MM.1S (cell line): ENCODE measurements at regions not wholly inside any gene's neighbourhood (a gene's known extent, or its start where the extent isn't known, plus 50 kb on each side); places are given as distances from the start of the nearest gene placed in this dataset.

ENCODE experiments used
- DNase-seq: peaks from one replicate; pipeline ENCODE4 v3.0.0-alpha.2; 2015
- H2AFZ ChIP-seq: fragments of 300-600 bp; sonication (generic); 2 replicates; pipeline ENCODE4 v1.6.0; 2016; ENCODE audit warnings: antibody characterized with exemption, low read length
- H3F3A ChIP-seq: fragments of 300-600 bp; sonication (generic); 2 replicates; pipeline ENCODE4 v1.6.1; 2016; ENCODE audit warnings: mild to moderate bottlenecking, antibody characterized with exemption, low read length, moderate library complexity, mixed read lengths; ENCODE audit not compliant: insufficient read depth
- H3K27ac ChIP-seq: fragments of 300-600 bp; sonication (generic); 2 replicates; pipeline ENCODE4 v1.5.1; 2016; ENCODE audit warnings: mild to moderate bottlenecking, low read length
- H3K27me3 ChIP-seq: fragments of 300-600 bp; sonication (generic); replicated peaks from 2 replicates; pipeline ENCODE4 v1.6.0; 2016; ENCODE audit warnings: low read length; ENCODE audit not compliant: insufficient read depth
- H3K36me3 ChIP-seq: fragments of 300-600 bp; sonication (generic); replicated peaks from 2 replicates; pipeline ENCODE4 v1.6.1; 2016; ENCODE audit warnings: mild to moderate bottlenecking, low read length, mixed read lengths; ENCODE audit not compliant: insufficient read depth
- H3K4me1 ChIP-seq: fragments of 300-600 bp; sonication (generic); 2 replicates; pipeline ENCODE4 v1.6.1; 2016; ENCODE audit warnings: low read length, mixed read lengths
- H3K4me2 ChIP-seq: fragments of 300-600 bp; sonication (generic); 2 replicates; pipeline ENCODE4 v1.6.0; 2016; ENCODE audit warnings: low read depth, low read length
- H3K4me3 ChIP-seq: fragments of 300-600 bp; sonication (generic); 2 replicates; pipeline ENCODE4 v1.5.1; 2016; ENCODE audit warnings: low read length, mixed read lengths
- H3K79me2 ChIP-seq: fragments of 300-600 bp; sonication (generic); 2 replicates; pipeline ENCODE4 v1.6.1; 2016; ENCODE audit warnings: mixed run types, low read length, mixed read lengths
- H3K9ac ChIP-seq: fragments of 300-600 bp; sonication (generic); 2 replicates; pipeline ENCODE4 v1.6.1; 2016; ENCODE audit warnings: low read length, mixed read lengths
- H3K9me2 ChIP-seq: fragments of 300-600 bp; sonication (generic); replicated peaks from 2 replicates; pipeline ENCODE4 v1.6.1; 2016; ENCODE audit warnings: mild to moderate bottlenecking, low read length, mixed read lengths; ENCODE audit not compliant: insufficient read depth
- H3K9me3 ChIP-seq: fragments of 300-600 bp; sonication (generic); replicated peaks from 2 replicates; pipeline ENCODE4 v1.6.1; 2016; ENCODE audit warnings: mild to moderate bottlenecking, low read length, mixed read lengths; ENCODE audit not compliant: insufficient read depth
- H4K20me1 ChIP-seq: fragments of 300-600 bp; sonication (generic); 2 replicates; pipeline ENCODE4 v1.6.1; 2016; ENCODE audit warnings: mild to moderate bottlenecking, low read length, moderate library complexity, mixed read lengths; ENCODE audit not compliant: insufficient read depth
- EZH2 ChIP-seq: fragments of 300-600 bp; sonication (generic); optimal IDR thresholded peaks from 2 replicates; pipeline ENCODE3; 2017; ENCODE audit warnings: low read depth, mild to moderate bottlenecking, antibody characterized with exemption, low read length, mixed read lengths
- EZH2phosphoT487 ChIP-seq: fragments of 300-600 bp; sonication (generic); IDR thresholded peaks from 2 replicates; pipeline ENCODE4 v1.6.1; 2018; ENCODE audit warnings: antibody characterized with exemption, low read length
- TF ChIP-seq, protein P1 (sequence below): fragments of 300-600 bp; sonication (generic); IDR thresholded peaks from 2 replicates; pipeline ENCODE4 v1.5.1; 2016; ENCODE audit warnings: antibody characterized with exemption, low read length, mixed read lengths

DNA sequence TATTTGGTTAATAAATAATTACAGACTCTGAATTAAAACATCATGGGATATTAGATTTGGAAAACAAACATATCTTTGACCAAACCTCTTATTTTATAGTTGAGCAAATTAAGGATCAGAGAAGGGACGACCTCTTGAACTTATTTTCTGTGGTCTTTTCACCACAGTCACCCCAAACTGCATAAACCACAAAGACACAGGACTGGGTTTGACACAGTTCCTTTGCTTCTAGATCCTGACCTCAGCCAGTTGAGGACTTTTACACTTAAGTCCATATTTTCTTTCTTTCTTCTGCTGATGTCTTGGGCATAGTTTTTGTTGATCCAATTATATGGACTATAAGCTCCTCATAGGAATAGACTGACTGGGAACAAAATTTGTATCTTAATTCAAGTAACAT is 234.0 kb upstream of the SLC14A2 start:
- no peak overlapping the region for H3K4me2 ChIP-seq
- no peaks in the 10 kb centered on the region for H3K36me3 ChIP-seq
- no peaks in the 10 kb centered on the region for H3K9me2 ChIP-seq
- H3F3A ChIP-seq = no peaks in the 10 kb centered on the region
- H3K4me1 ChIP-seq = no peaks in the 10 kb centered on the region
- no peaks in the 10 kb centered on the region for H3K9me3 ChIP-seq
- H2AFZ ChIP-seq = no peak overlapping the region
- no peak for DNase-seq
- H3K27ac ChIP-seq = no peak overlapping the region
- H4K20me1 ChIP-seq = no peaks in the 10 kb centered on the region
- H3K79me2 ChIP-seq = no peaks in the 10 kb centered on the region
- H3K9ac ChIP-seq = no peak overlapping the region
- no peak overlapping the region for H3K4me3 ChIP-seq
- no peaks in the 10 kb centered on the region for H3K27me3 ChIP-seq
- no peak for TF ChIP-seq EZH2
- no peak for TF ChIP-seq EZH2phosphoT487
- TF ChIP-seq, protein P1, sequence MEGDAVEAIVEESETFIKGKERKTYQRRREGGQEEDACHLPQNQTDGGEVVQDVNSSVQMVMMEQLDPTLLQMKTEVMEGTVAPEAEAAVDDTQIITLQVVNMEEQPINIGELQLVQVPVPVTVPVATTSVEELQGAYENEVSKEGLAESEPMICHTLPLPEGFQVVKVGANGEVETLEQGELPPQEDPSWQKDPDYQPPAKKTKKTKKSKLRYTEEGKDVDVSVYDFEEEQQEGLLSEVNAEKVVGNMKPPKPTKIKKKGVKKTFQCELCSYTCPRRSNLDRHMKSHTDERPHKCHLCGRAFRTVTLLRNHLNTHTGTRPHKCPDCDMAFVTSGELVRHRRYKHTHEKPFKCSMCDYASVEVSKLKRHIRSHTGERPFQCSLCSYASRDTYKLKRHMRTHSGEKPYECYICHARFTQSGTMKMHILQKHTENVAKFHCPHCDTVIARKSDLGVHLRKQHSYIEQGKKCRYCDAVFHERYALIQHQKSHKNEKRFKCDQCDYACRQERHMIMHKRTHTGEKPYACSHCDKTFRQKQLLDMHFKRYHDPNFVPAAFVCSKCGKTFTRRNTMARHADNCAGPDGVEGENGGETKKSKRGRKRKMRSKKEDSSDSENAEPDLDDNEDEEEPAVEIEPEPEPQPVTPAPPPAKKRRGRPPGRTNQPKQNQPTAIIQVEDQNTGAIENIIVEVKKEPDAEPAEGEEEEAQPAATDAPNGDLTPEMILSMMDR = no peak

DNA sequence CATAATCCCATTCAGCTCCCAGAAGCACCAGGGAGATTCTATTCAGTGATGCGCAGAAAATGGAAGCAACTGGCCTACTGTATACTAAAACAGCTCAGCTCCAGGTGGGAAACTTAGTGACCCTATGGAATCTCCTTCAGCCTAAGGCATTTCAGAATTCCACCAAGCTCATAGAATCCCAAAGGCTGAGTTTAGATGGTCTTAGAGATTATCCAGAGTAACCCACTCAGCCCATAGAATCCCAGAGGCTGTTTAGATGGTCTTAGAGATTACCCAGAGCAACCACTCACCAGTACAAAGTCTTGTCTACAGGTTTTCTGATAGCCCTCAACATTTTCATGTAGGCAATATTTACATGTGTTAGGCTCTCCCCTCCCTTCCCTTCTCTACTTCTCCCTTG is 232.0 kb upstream of the SLC14A2 start:
- Histone ChIP-seq H3K9me3 (no peaks in the 10 kb centered on the region), H3K4me3 (no peak overlapping the region), H3K4me2 (no peak overlapping the region), H3K27me3 (no peaks in the 10 kb centered on the region), H2AFZ (no peak overlapping the region), H4K20me1 (no peaks in the 10 kb centered on the region), H3K79me2 (no peaks in the 10 kb centered on the region), H3K36me3 (no peaks in the 10 kb centered on the region), H3K9me2 (no peaks in the 10 kb centered on the region), H3F3A (no peaks in the 10 kb centered on the region), H3K27ac (no peak overlapping the region), H3K9ac (no peak overlapping the region), H3K4me1 (no peaks in the 10 kb centered on the region)
- no peak for DNase-seq
- TF ChIP-seq, protein P1 = no peak
- TF ChIP-seq EZH2 = no peak
- no peak for TF ChIP-seq EZH2phosphoT487

DNA sequence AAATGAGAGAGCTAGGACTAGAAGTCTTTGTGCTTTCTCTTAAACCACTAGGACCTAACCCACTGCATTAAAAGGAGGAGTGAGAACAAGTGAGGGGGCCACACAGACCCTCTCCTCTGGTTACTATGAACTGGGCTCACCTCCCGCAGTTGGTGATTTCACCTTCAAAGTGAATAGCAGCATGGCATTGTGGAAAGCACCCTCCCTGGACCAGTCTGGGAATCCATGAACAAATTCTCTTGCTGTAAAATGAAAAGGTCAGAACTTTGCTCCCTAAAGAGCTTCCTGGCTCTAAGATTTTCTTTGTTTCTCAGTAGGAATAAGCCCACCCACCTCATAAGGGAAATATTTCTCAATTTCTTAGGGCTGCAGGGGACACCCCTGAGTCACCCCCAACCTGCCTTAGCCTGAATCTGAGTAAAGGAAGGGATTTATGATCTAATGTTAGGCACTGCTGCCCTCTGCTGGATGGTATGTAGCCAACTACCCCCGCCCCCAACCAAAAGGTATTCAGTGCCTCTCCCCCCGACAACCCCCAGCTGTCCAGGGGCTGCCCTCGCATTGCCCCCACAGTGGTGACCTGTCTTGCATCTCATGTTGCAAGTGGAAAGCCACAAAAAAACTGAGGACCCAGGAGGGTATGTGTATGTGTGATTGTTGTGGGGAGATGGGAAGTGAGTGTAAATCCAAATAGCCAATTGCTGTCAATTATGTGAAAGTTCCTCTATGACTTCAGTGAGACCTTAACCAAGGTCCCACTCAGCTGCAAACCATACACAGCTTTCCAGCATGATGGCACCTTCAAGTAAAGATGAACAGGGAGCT is 230.9 kb upstream of the SLC14A2 start:
- DNase-seq = peak; percentile 62
- Histone ChIP-seq H3K9me3 (no peaks in the 10 kb centered on the region), H3K4me2 (no peak overlapping the region), H3F3A (no peaks in the 10 kb centered on the region), H3K27me3 (no peaks in the 10 kb centered on the region), H3K79me2 (no peaks in the 10 kb centered on the region), H3K4me1 (no peaks in the 10 kb centered on the region), H3K4me3 (no peak overlapping the region), H4K20me1 (no peaks in the 10 kb centered on the region), H2AFZ (no peak overlapping the region), H3K9me2 (no peaks in the 10 kb centered on the region), H3K36me3 (no peaks in the 10 kb centered on the region), H3K9ac (no peak overlapping the region), H3K27ac (no peak overlapping the region)
- TF ChIP-seq, protein P1 = peak; percentile 78
- no peak for TF ChIP-seq EZH2phosphoT487
